Ishikawa (cell line): ENCODE measurements at regions not wholly inside any gene's neighbourhood (a gene's known extent, or its start where the extent isn't known, plus 50 kb on each side); places are given as distances from the start of the nearest gene placed in this dataset.

Experiments
- CEBPB ChIP-seq: IDR thresholded peaks from 2 replicates; pipeline ENCODE4 v1.6.1; 2012
- CREB1 ChIP-seq: IDR thresholded peaks from 2 replicates; pipeline ENCODE4 v1.6.1; 2012; ENCODE audit warnings: low read depth
- EGR1 ChIP-seq: IDR thresholded peaks from 2 replicates; pipeline ENCODE4 v1.6.1; 2012
- EP300 ChIP-seq: IDR thresholded peaks from 2 replicates; pipeline ENCODE4 v1.6.1; 2012; ENCODE audit warnings: borderline replicate concordance
- FOXM1 ChIP-seq: IDR thresholded peaks from 2 replicates; pipeline ENCODE4 v1.6.1; 2012; ENCODE audit warnings: low read depth, borderline replicate concordance
- NFIC ChIP-seq: IDR thresholded peaks from 2 replicates; pipeline ENCODE4 v1.6.1; 2012
- RAD21 ChIP-seq: IDR thresholded peaks from 2 replicates; pipeline ENCODE4 v1.6.1; 2012; ENCODE audit warnings: low read depth
- TAF1 ChIP-seq: IDR thresholded peaks from 2 replicates; pipeline ENCODE4 v1.6.1; 2012; ENCODE audit warnings: low read depth, mild to moderate bottlenecking
- TCF12 ChIP-seq: IDR thresholded peaks from 2 replicates; pipeline ENCODE4 v1.6.1; 2012; ENCODE audit warnings: low read depth
- TEAD4 ChIP-seq: IDR thresholded peaks from 2 replicates; pipeline ENCODE4 v1.6.1; 2012
- YY1 ChIP-seq: IDR thresholded peaks from 2 replicates; pipeline ENCODE4 v1.6.1; 2012; ENCODE audit warnings: low read depth
- ZBTB7A ChIP-seq: IDR thresholded peaks from 2 replicates; pipeline ENCODE4 v1.6.1; 2012; ENCODE audit warnings: low read depth
- TF ChIP-seq, protein P1 (sequence below): IDR thresholded peaks from 2 replicates; pipeline ENCODE4 v1.6.1; 2012
- TF ChIP-seq, protein P2 (sequence below): IDR thresholded peaks from 2 replicates; pipeline ENCODE4 v1.6.1; 2012; ENCODE audit warnings: low read depth, mild to moderate bottlenecking
- TF ChIP-seq, protein P3 (sequence below): IDR thresholded peaks from 2 replicates; pipeline ENCODE4 v1.6.1; 2012

DNA sequence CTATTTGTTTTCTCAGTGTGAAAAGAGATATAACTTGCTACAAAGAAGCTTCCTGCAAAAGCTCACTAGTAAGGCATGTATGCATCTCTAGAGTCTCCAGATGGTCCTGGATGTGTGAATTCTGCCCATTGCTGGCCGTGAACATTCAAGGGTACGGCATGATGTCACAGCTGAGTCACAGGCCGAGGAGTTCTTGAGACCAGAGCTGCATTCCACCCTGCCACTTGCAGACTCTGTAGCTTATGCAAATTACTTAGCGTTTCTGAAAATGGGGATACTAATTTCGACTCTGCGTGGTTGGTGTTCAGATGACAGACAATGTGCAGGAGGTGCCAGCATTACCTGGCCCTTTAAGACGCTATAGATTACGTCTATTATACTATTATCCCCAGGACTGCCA is 470.7 kb downstream of the ZNF536 start:
- TF ChIP-seq CEBPB (no peak), EP300 (no peak), TAF1 (no peak), YY1 (no peak), RAD21 (no peak), CREB1 (no peak), TCF12 (no peak), TEAD4 (no peak), ZBTB7A (no peak), NFIC (no peak), EGR1 (no peak), FOXM1 (no peak)
- TF ChIP-seq, protein P1, sequence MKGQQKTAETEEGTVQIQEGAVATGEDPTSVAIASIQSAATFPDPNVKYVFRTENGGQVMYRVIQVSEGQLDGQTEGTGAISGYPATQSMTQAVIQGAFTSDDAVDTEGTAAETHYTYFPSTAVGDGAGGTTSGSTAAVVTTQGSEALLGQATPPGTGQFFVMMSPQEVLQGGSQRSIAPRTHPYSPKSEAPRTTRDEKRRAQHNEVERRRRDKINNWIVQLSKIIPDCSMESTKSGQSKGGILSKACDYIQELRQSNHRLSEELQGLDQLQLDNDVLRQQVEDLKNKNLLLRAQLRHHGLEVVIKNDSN: no peak
- TF ChIP-seq, protein P2, sequence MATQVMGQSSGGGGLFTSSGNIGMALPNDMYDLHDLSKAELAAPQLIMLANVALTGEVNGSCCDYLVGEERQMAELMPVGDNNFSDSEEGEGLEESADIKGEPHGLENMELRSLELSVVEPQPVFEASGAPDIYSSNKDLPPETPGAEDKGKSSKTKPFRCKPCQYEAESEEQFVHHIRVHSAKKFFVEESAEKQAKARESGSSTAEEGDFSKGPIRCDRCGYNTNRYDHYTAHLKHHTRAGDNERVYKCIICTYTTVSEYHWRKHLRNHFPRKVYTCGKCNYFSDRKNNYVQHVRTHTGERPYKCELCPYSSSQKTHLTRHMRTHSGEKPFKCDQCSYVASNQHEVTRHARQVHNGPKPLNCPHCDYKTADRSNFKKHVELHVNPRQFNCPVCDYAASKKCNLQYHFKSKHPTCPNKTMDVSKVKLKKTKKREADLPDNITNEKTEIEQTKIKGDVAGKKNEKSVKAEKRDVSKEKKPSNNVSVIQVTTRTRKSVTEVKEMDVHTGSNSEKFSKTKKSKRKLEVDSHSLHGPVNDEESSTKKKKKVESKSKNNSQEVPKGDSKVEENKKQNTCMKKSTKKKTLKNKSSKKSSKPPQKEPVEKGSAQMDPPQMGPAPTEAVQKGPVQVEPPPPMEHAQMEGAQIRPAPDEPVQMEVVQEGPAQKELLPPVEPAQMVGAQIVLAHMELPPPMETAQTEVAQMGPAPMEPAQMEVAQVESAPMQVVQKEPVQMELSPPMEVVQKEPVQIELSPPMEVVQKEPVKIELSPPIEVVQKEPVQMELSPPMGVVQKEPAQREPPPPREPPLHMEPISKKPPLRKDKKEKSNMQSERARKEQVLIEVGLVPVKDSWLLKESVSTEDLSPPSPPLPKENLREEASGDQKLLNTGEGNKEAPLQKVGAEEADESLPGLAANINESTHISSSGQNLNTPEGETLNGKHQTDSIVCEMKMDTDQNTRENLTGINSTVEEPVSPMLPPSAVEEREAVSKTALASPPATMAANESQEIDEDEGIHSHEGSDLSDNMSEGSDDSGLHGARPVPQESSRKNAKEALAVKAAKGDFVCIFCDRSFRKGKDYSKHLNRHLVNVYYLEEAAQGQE: no peak
- TF ChIP-seq, protein P3, sequence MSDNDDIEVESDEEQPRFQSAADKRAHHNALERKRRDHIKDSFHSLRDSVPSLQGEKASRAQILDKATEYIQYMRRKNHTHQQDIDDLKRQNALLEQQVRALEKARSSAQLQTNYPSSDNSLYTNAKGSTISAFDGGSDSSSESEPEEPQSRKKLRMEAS: no peak

DNA sequence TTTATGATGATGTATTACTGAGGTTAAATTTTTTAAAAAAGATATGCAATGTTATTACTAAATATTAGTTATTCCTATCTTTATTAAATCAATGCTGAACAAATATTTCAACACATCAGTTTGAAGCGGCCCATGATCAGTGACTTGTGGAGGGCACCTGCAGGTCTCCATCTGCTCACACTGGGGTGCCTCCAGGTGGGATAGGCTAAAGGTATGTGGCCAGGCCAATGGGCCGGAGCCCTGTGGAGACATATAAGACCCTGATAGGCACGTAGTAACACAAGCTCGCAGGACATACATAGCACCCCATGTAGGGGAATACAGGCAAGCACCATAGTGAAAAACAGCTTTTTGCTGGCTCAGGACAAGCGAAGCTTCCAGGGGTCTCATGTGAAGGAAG is 469.8 kb downstream of the ZNF536 start:
- TF ChIP-seq TAF1 (no peak), EP300 (no peak), NFIC (no peak)
- TF ChIP-seq, protein P3: no peak

DNA sequence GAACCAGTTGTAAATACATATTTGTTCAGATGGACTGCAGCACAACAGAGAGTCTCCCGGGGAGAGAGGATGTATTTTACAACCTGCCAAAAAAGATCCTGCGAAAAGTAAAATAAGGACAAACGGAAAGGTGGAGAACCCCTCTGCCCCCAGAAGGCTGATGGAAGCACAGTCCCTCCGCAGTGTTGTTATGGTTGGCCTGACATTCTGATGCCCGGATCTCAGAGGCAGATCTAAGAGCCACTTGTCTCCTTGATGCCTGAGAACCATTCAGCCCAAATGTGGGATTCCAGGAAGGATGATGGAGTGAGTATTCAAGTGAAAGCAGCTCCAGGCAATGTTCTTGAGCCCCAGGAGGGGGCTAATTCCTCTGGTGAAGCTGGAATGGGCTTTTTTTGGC is 458.7 kb downstream of the ZNF536 start:
- TF ChIP-seq ZBTB7A (no peak), YY1 (no peak), CREB1 (no peak), RAD21 (no peak), TEAD4 (no peak), FOXM1 (no peak)

DNA sequence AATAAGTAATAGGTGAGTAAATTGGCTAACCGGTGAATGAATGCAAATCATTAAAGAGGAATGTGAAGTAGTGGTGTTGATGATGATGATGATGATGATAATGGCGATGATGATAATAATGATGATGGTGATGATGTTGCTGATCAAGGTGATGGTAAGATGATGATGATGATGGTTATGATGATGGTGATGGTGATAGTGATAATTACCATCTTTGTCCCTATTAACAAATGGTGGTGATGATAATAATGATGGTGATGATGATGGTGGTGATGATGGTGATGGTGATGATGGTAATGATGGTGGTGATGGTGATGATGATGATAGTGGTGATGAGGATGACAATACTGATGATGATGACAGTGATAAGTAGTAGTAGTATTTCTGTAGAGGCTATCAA is 452.6 kb downstream of the ZNF536 start:
- TF ChIP-seq YY1: no peak
- TF ChIP-seq TCF12: no peak
- TF ChIP-seq, protein P3: no peak
- no peak for TF ChIP-seq CREB1
- TF ChIP-seq ZBTB7A: no peak
- no peak for TF ChIP-seq TAF1
- TF ChIP-seq, protein P2: no peak
- no peak for TF ChIP-seq CEBPB
- TF ChIP-seq RAD21: no peak
- TF ChIP-seq EP300: no peak
- no peak for TF ChIP-seq NFIC
- TF ChIP-seq FOXM1: no peak
- TF ChIP-seq TEAD4: no peak
- no peak for TF ChIP-seq EGR1
- TF ChIP-seq, protein P1: no peak

DNA sequence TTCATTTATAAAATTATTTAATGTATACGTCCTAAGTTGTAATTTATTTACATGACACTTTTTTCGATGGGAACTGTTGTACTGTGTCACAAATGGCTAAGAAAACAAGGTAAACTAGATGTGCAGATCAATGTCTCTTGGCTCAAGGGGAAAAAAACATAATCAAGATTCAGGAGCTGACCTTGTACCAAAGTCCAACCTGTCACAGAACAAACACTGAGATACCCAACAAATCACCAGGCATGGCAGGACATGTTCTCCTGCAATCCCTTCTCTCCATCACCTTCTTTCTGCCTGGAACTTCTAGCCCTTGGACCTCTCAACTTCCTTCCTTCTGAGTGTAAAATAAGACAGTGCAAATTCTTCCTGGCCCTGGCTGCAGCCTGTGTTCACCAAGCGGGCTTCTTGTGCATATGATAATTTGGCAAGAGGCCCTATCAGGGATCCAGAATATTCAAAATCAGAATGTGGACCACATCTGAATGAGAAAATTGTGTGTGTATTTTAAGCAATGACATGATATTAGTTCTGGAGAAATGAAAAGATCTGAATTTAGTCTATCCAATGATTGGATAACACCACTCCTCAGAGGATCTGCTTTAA is 445.9 kb downstream of the ZNF536 start:
- TF ChIP-seq RAD21: no peak
- no peak for TF ChIP-seq EGR1

DNA sequence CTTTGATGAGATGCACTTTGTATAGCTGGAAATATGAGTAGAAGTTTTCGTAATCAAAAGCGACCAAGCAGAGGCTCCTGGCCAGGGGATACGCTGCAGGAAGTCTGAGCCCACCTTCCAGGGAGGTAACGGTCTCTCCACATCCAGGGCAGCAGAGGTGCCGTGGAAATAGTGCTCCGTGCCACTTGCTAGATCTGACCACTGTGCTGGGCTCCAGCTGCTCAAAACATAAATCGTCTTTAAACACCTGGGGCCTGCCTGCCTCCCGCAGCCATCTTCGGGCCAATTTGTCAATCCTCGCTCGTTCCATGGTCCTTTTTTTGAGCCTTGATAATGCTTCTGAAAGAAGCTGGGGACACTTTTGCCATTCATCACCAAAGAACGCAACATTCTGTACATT is 445.0 kb downstream of the ZNF536 start:
- TF ChIP-seq TEAD4: no peak
- no peak for TF ChIP-seq TAF1
- TF ChIP-seq NFIC: no peak
- TF ChIP-seq TCF12: no peak
- TF ChIP-seq FOXM1: no peak
- TF ChIP-seq, protein P1: no peak
- TF ChIP-seq, protein P2: no peak
- no peak for TF ChIP-seq ZBTB7A
- TF ChIP-seq, protein P3: no peak
- TF ChIP-seq EP300: no peak
- TF ChIP-seq CREB1: no peak
- TF ChIP-seq YY1: no peak
- TF ChIP-seq RAD21: no peak
- TF ChIP-seq CEBPB: no peak
- no peak for TF ChIP-seq EGR1
